IMR-90 (cell line): ENCODE measurements at regions not wholly inside any gene's neighbourhood (a gene's known extent, or its start where the extent isn't known, plus 50 kb on each side); places are given as distances from the start of the nearest gene placed in this dataset.

Source experiments
- ATAC-seq: fragments of 200-7000 bp; cut with Tn5 transposase; 2 replicates; pipeline ENCODE4 v1.9.1; 2020; ENCODE audit warnings: low read depth, mild to moderate bottlenecking, moderate library complexity
- BruUV-seq: library from RNA; stranded (reverse); fragments of 400-500 nt; replicated peaks from 2 replicates; lab custom pipeline; 2021; lab: Mats Ljungman, UMichigan
- CTCF ChIA-PET: fragments of 300-600 bp; formaldehyde crosslinking; extraction: SDS; loops from one replicate; lab custom pipeline; 2021; ENCODE audit warnings: antibody characterized with exemption; lab: Yijun Ruan, JAX
- POLR2A ChIA-PET: fragments of 300-600 bp; sonication (Branson Sonifier 250); formaldehyde crosslinking; loops from one replicate; lab custom pipeline; 2022; ENCODE audit warnings: antibody characterized with exemption; ENCODE audit not compliant: unreplicated experiment; lab: Charles Lee
- DNase-seq: peaks from one replicate; pipeline ENCODE4 v3.0.0; 2013
- H2AFZ ChIP-seq: replicated peaks from 2 replicates; pipeline ENCODE3; 2013; ENCODE audit warnings: low read length, mild to moderate bottlenecking; ENCODE audit not compliant: poor library complexity
- H2AK5ac ChIP-seq: 2 replicates; pipeline ENCODE4 v1.6.1; 2013; ENCODE audit warnings: low read depth, low read length, inconsistent platforms
- H2AK9ac ChIP-seq: replicated peaks from 2 replicates; pipeline ENCODE3; 2013; ENCODE audit warnings: mild to moderate bottlenecking, low read depth, low read length, moderate library complexity; ENCODE audit not compliant: poor library complexity
- H2BK120ac ChIP-seq: 2 replicates; pipeline ENCODE4 v1.6.1; 2013; ENCODE audit warnings: low read depth, low read length, inconsistent platforms
- H2BK15ac ChIP-seq: 3 replicates; pipeline ENCODE4 v1.6.1; 2013; ENCODE audit warnings: low read depth, low read length, inconsistent platforms
- H2BK20ac ChIP-seq: 2 replicates; pipeline ENCODE4 v1.6.1; 2013; ENCODE audit warnings: low read depth, mild to moderate bottlenecking, inconsistent platforms, low read length, moderate library complexity
- H2BK5ac ChIP-seq: 2 replicates; pipeline ENCODE4 v1.6.1; 2013; ENCODE audit warnings: mild to moderate bottlenecking, low read depth, low read length, inconsistent platforms; ENCODE audit not compliant: poor library complexity, severe bottlenecking
- H3K14ac ChIP-seq: replicated peaks from 2 replicates; pipeline ENCODE4 v1.6.1; 2013; ENCODE audit warnings: low read depth, low read length, inconsistent platforms
- H3K18ac ChIP-seq: 2 replicates; pipeline ENCODE4 v1.6.1; 2013; ENCODE audit warnings: low read depth, low read length, control low read depth
- H3K23ac ChIP-seq: 2 replicates; pipeline ENCODE4 v1.6.1; 2013; ENCODE audit warnings: low read depth, low read length, inconsistent platforms
- H3K27ac ChIP-seq: 2 replicates; pipeline ENCODE4 v1.5.1; 2013; ENCODE audit warnings: mild to moderate bottlenecking, control low read depth, low read length; ENCODE audit not compliant: insufficient read depth
- H3K27me3 ChIP-seq: 2 replicates; pipeline ENCODE4 v1.6.1; 2013; ENCODE audit warnings: low read length; ENCODE audit not compliant: control insufficient read depth, insufficient read depth
- H3K36me3 ChIP-seq: 2 replicates; pipeline ENCODE4 v1.6.1; 2013; ENCODE audit warnings: low read length, mixed read lengths; ENCODE audit not compliant: control insufficient read depth, insufficient read depth
- H3K4ac ChIP-seq: 2 replicates; pipeline ENCODE4 v1.6.1; 2013; ENCODE audit warnings: low read depth, low read length, inconsistent platforms
- H3K4me1 ChIP-seq: 2 replicates; pipeline ENCODE4 v1.6.1; 2013; ENCODE audit warnings: low read length, mixed read lengths; ENCODE audit not compliant: control insufficient read depth, insufficient read depth
- H3K4me2 ChIP-seq: 2 replicates; pipeline ENCODE4 v1.6.1; 2013; ENCODE audit warnings: low read depth, mild to moderate bottlenecking, control low read depth, low read length, moderate library complexity
- H3K4me3 ChIP-seq: 2 replicates; pipeline ENCODE4 v1.5.1; 2013; ENCODE audit warnings: low read depth, mild to moderate bottlenecking, control low read depth, low read length, moderate library complexity; ENCODE audit not compliant: insufficient read depth
- H3K56ac ChIP-seq: 2 replicates; pipeline ENCODE4 v1.6.1; 2013; ENCODE audit warnings: low read length, inconsistent platforms; ENCODE audit not compliant: insufficient read depth; ENCODE audit errors: extremely low read depth
- H3K79me1 ChIP-seq, 2 experiments: 2 replicates each; pipeline ENCODE4 v1.6.1; 2013; ENCODE audit warnings: low read length in 2 of 2, inconsistent platforms in 1 of 2, low read depth in 1 of 2
- H3K9ac ChIP-seq: 2 replicates; pipeline ENCODE4 v1.6.1; 2013; ENCODE audit warnings: low read depth, low read length, control low read depth
- H3K9me1 ChIP-seq: 2 replicates; pipeline ENCODE4 v1.6.1; 2013; ENCODE audit warnings: low read length, inconsistent platforms; ENCODE audit not compliant: insufficient read depth
- H3K9me3 ChIP-seq: 2 replicates; pipeline ENCODE4 v1.6.1; 2013; ENCODE audit warnings: low read length; ENCODE audit not compliant: control insufficient read depth, insufficient read depth
- H4K20me1 ChIP-seq: 2 replicates; pipeline ENCODE4 v1.6.1; 2013; ENCODE audit warnings: low read length, inconsistent platforms; ENCODE audit not compliant: insufficient read depth
- H4K5ac ChIP-seq: 2 replicates; pipeline ENCODE4 v1.6.1; 2013; ENCODE audit warnings: mild to moderate bottlenecking, low read depth, low read length, control low read depth
- H4K8ac ChIP-seq, 2 experiments: 2 replicates each; pipeline ENCODE4 v1.6.1; 2013; ENCODE audit warnings: low read depth in 2 of 2, low read length in 2 of 2, control low read depth in 1 of 2, inconsistent platforms in 1 of 2
- H4K91ac ChIP-seq: 2 replicates; pipeline ENCODE4 v1.6.1; 2013; ENCODE audit warnings: low read depth, low read length, inconsistent platforms; ENCODE audit not compliant: insufficient read depth
- NFE2L2 ChIP-seq: fragments of 150-350 bp; IDR thresholded peaks from 2 replicates; pipeline ENCODE4 v1.6.1; 2016; ENCODE audit warnings: low read depth, mild to moderate bottlenecking, low read length
- WGBS, 2 experiments: methylation state at CpG; one replicate each; pipeline versions ENCODE4 v1.1.5 to v1.1.7; 2013; ENCODE audit warnings: missing lambda C conversion rate in 2 of 2; ENCODE audit not compliant: insufficient read length in 1 of 2; ENCODE audit errors: extremely low coverage in 2 of 2; 5-methylcytosine and 5-hydroxymethylcytosine counted together
- dilution Hi-C: fragments of 300-500 bp; cut with HindIII; formaldehyde crosslinking; loops from one replicate; pipeline ENCODE4 v1.14.3; 2018; ENCODE audit warnings: low sequenced_read_pairs; ENCODE audit not compliant: unreplicated experiment
- in situ Hi-C: fragments of 300-500 bp; cut with MboI; formaldehyde crosslinking; loops from 3 replicates; pipeline ENCODE4 v1.14.3; 2019; ENCODE audit warnings: low sequenced_read_pairs, inconsistent platforms, mixed read lengths
- intact Hi-C: fragments of 100-400 bp; cut with micrococcal nuclease; formaldehyde crosslinking; loops from 2 replicates; pipeline ENCODE4 v1.10.0; 2022

DNA sequence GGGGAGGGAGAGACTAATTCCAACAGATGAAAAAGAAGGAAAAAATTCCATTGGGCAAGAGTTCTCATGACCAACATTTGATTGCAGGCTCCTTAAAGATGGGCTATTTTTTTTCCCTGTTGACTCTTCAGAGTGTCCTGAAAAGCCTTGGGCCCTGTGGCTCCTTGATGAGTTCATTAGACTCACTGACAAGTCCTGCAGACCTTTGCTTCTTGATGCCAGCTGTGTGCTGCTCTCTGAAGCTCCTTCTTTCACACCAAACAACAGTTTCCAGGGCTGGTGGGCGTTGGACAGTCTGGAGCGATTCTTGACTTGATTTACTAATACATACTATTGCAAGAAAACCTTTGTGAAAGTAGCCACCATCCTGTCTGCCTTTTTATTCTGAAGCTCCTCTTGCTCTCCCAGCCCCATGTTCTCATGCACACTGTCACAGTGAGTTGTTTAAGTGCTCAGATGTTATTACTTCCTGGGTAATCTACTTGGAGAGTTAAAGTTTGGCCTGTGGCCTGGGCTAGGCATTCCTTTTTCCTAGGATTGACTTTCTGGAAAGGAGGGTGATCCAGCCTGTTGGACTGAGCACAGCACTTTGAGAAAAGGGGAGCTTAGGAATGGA is 250.3 kb downstream of the PTEN start:
- H3K9me3 ChIP-seq = no peaks in the 10 kb centered on the region
- intact Hi-C loops = loop anchor here (1.0 kb wide), 1 partner anchor 19 kb away; no protein-coding TSS in a partner anchor
- DNase-seq = no peak
- TF ChIP-seq NFE2L2 = no peak
- no peaks in the 10 kb centered on the region for H3K27me3 ChIP-seq
- peak overlapping the region; percentile 10; the same call in 1 of the 2 replicates for H3K14ac ChIP-seq
- peaks cover 21% of the 10 kb centered on the region for H3K9me1 ChIP-seq
- peaks cover 0 to 4% of the 10 kb centered on the region in 2 experiments; a peak in 1 of 4 replicates for H3K79me1 ChIP-seq
- POLR2A ChIA-PET = no interaction called here
- H3K4ac ChIP-seq = peak overlapping the region; percentile 37; the same call in 1 of the 2 replicates
- H2BK120ac ChIP-seq = peak overlapping the region; percentile 43; the same call in 1 of the 2 replicates
- no peak overlapping the region for H4K5ac ChIP-seq
- H3K4me1 ChIP-seq = peaks cover 23% of the 10 kb centered on the region
- peak overlapping the region; percentile 26; the same call in 1 of the 2 replicates for H2BK20ac ChIP-seq
- no peak overlapping the region for H4K8ac ChIP-seq
- H4K20me1 ChIP-seq = peaks cover 3% of the 10 kb centered on the region; the same call in 1 of the 2 replicates
- H2BK5ac ChIP-seq = no peak overlapping the region
- H3K56ac ChIP-seq = no peak overlapping the region
- dilution Hi-C loops = no loop called here
- no TSS peak for BruUV-seq
- peak overlapping the region; percentile 42; the same call in 1 of the 2 replicates for H2AK5ac ChIP-seq
- no peak overlapping the region for H3K27ac ChIP-seq
- H3K23ac ChIP-seq = no peak overlapping the region
- no peak overlapping the region for H2AK9ac ChIP-seq
- in situ Hi-C loops = no loop called here
- CTCF ChIA-PET = interaction anchor here (0.6 to 0.9 kb wide), 2 partner anchors 8 to 230 kb away, joined by 3 to 4 read pairs; no protein-coding TSS in a partner anchor
- no peaks in the 10 kb centered on the region for H3K36me3 ChIP-seq
- no CpG with 5 or more reads among the region's 2 CpGs for WGBS, 2 experiments
- no peak overlapping the region; the same call in 1 of the 2 replicates for H4K91ac ChIP-seq
- H3K18ac ChIP-seq = no peak overlapping the region
- no peak for ATAC-seq
- H3K4me3 ChIP-seq = no peak overlapping the region
- no peak overlapping the region for H3K9ac ChIP-seq
- H2AFZ ChIP-seq = no peak overlapping the region
- peak overlapping the region; percentile 9; the same call in 1 of the 3 replicates for H2BK15ac ChIP-seq
- H3K4me2 ChIP-seq = no peak overlapping the region
